CD4-positive, alpha-beta T cell treated with Interleukin-15 for 4 hours (primary cell): ENCODE measurements at regions not wholly inside any gene's neighbourhood (a gene's known extent, or its start where the extent isn't known, plus 50 kb on each side); places are given as distances from the start of the nearest gene placed in this dataset.
"Not testable (repeated sequence)": the region's sequence is repeated elsewhere in the genome, so short reads cannot be mapped to it uniquely, and the experiment has no call there.

Source experiments
- DNase-seq: peaks from one replicate; pipeline ENCODE4 v3.0.0-alpha.2; 2020; ENCODE audit warnings: low spot score

DNA sequence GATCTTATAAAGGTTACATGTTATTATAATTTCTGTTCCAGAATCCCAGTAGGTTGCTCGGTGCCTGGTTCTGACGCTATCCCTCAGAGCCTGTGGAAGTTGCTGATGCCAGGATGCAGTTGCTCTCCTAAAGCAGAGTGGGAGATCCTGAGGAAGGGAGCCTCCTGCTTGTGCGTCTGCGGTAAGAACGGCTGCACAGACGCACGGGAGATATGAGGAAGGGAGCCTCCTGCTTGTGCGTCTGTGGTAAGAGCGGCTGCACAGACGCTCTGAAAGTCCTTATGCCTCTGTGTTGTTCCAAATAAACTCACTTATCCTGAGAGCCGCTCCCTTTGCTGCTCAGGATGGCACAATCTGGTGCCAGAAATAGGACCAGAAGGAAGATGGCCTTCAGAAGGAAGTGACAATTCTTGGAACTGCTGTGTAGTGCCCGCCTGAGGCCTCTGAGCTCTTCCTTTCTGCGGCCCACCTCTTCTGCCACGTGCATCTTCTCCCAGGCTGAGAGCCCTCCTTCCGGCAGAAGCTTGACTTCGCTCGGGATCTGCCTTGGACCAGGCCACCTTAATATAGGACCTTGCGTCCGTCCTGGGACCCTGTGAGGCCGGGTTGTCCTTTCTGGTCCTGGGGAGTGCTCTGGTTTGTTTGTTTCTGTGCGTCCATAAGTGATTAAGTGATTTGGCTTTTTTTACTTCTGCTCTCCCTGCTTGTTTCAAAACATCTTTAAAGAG lies 89.5 kb downstream of the RTP5 start:
- DNase-seq: no peak

DNA sequence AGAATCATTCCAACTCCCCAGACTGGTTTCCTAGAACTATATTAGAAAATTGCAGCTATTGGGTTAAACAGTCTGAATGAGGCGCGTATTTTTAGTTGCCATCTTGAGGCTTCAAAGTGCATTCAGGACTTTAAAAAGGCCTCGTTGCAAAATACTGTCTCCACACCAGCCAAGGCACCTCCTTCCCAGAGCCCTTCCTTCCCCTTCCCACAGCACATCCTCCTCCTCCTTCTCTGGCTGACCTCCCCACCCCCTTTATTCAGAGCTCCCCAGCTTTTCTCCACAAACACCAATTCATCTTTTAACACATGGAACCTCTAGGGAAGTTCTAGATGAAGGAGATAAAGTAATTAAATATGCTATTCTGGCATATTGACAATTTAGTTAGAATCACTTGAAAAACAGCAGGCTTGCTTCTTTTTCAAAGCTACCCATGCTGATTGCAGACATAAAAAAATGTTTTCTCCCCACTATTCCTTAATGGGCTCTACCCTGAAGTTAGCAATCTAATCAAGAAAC lies 90.3 kb downstream of the RTP5 start:
- DNase-seq: no peak

DNA sequence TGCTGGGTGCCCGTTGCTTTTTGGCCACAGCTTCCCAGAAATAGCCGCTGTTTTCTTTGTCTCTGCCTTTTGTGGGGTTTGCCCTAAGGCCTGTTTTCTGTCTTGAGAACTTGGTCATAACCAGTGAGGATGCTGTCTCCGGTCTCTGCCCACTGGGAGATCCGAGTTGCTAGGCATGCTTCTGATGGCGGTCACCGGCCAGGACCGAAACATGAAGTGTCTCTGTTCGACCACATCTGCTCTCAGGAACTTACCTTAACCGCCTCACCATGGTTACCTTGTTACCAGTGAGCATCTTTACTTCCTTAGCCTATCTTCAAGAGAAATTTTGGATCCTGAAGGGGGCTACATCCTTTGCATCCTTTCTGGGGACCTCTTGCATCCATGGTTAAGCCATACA lies 91.9 kb downstream of the RTP5 start:
- no peak for DNase-seq

DNA sequence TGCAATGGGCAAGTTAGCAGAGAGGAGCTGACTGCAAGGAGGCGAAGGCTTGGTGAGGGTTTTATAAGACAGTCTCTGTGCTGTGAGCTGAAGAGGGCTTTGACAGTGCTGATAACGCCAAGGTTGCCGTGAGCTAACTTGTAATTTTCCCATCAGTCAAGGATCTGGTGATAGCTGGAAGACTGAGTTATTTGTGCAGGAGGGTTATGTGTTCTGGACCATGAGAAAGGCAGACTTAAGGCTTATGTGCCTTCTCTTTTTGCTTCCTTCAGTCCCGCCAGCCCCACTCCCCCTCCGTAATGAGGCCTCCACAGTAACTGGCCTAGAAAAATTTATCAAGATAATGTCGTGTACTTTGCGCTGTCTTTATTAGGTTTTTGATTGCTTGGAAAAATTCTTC lies 94.6 kb downstream of the RTP5 start:
- no peak for DNase-seq

DNA sequence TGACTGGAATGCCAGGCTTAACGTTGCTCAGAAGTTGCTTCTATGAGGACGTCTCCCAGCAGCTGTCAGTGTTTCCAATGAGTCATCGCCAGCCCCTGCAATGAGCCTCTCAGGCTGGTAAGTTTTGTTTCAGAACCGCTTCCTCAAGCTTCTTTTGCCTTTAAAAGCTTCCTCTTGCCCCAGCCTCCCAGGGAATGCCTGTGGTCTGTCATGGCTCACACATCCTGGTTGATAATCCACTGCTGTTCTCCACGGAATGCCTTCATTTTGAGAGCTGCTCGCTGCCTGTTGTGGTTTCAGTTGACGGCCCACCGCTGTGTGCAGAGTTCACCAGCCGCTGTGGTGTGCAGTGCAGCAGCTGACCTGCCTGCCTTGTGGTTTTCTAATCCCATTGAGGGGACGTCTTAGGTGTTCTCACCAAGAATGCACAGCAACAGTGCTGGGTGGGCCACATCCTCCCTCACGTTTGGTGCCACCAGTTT lies 96.4 kb downstream of the RTP5 start:
- DNase-seq: peak; percentile 40

DNA sequence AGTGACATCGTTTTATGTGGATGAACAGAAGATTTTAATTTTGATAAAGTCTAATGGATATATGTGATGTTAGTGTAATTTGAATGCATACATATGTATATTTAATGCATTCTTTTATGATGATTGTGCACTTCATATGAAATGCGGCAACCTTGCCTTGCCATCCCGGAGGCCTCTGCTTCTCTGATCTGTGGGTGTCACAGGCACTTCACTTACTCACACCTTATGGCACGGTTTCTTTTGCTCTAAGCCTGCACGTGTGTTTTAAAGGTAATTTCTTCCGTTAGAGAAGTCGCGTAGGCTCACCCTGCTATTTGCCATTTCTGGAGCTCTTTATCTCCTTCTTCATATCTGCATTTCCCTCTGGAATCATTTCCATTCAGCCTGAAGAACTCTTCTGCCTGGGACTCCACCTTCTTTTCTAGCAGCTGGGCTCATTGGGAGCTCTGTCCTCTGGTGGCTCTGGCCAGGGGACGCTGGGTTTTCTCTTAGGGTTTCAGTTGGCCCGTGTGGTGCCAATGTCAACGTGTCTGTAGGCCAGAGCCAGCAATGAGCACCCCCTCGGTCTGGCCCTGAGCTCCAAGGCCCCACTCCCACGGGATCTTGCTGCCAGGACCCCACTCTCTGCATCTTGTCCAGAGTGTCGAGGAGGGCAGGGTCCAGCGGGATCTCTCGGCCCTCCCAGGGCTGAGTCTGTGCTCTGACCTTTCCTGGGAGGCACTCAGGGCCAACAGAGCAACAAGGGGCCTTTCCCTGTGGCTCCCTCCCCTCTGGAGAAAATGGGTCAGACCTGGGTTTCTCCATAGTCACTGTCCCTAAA lies 97.3 kb downstream of the RTP5 start:
- no peak for DNase-seq

DNA sequence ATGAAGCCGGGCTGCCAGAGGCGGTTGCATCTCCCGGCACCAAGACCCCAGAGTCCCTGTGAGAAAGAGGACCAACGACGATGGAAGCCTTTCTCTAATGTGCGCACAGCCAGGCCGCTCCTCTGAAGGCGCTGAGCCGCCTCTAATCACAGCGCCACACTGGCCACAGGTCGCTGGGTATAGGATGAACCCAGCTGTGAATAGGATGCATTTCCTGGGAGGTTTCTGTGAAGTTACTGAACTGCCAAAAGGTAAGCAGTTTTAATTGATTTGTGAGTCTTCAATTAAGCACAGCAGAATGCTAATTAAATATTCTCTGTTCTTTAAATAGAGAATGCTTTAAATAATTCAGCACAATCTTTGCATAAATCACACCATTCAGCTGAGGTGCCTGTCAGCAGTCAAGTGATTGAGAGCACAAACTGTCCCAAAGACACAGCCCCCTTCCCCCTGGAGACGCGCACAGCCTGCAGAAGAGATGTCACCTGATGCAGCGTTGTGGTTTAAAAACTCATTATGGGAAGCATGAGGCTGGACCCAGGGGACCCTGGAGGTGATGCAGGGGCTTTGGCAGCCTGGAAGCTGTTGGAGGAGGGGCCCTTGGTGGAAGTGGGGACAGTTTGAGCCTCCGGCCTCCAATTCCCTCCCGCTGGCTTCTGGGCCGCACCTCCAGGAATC lies 98.1 kb downstream of the RTP5 start:
- DNase-seq: no peak

DNA sequence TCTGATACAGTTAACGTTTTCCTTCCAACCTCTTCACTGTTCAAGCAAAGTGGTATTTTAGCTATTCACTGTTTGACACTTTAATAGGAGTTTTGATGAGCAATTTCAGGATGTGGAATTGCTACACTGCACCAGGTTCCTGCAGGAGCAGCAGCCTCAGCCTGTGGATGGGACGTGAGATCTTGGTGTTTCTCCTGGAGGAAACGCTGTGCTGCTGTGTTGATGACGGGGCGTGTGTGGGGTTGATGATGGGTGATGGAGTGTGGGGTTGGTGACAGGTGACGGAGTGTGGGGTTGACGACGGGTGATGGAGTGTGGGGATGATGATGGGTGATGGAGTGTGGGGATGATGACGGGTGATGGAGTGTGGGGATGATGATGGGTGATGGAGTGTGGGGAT lies 98.9 kb downstream of the RTP5 start:
- DNase-seq: no peak

DNA sequence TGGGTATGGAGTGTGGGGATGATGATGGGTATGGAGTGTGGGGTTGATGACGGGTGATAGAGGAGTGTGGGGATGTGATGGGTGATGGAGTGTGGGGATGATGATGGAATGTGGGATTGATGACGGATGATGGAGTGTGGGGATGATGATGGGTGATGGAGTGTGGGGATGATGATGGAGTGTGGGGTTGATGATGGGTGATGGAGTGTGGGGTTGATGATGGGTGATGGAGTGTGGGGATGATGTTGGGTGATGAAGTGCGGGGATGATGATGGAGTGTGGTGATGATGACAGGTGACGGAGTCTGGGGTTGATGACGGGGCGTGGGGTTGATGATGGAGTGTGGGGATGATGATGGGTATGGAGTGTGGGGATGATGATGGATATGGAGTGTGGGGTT lies 99.7 kb downstream of the RTP5 start:
- DNase-seq: not testable (repeated sequence)

DNA sequence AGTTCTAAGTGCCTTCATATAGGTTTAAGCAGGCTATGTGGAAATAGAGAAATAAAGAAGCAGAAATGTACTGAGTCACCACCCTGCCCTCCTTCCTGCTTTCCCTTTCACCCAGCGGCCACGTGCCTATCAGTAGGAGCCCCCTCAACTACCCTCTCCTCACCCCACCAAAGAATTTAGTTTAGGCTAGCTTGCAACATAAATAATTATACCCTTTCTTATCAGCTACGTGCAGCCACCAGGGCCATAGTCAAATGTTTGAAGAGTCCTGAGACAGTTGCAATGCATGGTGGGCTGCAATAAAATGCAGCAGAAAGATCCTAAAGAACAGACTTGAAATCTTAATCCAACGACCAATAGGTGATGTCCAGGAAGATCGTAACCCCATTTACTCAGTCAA lies 101.2 kb downstream of the RTP5 start:
- no peak for DNase-seq

DNA sequence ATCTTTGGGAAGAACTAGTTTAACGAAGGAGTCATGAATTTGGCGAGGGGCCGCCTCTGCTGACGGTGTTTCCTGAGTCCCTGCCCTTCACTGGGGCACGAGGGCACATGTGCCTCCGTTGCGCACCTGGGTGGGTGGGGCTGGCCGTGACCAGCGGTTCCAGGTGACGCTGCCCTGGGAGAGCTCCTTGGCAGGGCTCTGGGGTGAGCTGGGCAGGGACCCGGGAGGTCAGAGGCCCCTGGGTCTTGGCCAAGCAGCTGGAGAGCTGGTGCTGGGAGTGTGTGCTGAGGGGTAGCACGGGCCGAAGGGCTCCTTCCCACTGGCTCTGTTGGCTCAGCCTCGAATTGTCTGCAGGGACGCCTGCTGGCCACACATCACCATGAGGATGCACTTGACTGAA lies 104.6 kb downstream of the RTP5 start:
- DNase-seq: no peak

DNA sequence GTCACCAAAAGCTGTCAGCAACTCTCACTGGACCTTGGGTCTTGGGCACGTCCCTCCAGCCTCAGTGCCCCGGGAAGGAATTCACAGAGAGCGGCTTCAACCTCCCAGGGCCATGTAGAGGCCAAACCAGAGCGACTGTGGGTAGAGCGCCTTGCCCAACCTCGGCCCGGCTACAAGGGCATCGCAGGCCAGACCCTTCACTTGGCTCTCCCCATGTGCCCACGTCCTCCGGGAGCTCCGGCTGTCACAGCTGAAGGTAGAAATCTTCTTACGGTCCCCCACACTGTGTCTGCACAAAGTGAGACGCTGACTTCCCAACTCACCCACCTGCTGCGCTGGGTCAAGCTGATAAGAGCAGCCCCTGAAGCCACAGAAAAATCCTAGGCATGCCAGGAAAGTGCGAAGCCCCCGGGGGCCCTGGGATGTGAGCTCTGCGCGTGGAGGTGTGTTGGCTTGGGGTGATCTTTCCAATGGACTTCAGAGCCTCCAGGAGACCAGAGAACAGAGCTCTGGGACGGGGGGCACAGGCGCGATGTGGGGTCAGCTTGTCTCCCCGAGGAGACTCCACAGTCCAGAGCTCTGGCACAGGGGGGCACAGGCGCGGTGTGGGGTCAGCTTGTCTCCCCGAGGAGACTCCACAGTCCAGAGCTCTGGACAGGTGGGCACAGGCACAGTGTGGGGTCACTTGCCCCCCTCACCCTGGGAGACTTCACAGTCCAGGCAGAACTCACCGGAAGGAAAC lies 105.5 kb downstream of the RTP5 start:
- DNase-seq: no peak

DNA sequence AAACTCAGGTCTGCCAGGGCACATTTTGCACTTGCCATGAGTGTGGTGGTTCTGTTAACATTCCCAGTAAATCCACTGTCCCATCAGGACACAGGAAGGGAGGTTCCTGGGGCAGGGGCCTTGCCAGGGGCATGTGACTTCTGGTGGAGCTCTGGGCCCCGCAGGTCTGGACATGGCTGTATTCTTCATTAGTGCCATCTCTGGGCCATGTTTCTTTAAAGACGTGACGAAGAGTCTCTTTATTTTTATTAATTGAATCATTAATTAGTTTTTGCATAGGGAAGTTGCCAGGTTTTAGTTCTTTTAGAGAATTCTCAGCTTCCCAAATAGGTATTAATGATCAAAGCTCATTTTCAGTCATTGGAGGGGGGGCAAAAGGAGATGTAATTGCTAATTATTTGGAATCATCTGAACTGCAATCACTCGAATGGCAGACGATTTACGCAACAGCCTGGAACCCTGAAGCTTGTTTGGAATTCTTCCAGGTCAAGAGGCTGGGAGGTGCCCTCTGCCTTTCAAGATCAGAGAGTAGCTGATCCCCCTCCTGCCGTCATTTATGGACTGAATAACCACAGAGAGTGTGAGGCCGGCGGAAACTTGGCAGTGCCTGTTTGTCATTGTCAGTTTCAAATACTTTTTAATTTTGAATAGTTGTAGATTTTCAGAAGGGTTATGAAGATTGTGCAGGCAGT lies 106.2 kb downstream of the RTP5 start:
- no peak for DNase-seq

DNA sequence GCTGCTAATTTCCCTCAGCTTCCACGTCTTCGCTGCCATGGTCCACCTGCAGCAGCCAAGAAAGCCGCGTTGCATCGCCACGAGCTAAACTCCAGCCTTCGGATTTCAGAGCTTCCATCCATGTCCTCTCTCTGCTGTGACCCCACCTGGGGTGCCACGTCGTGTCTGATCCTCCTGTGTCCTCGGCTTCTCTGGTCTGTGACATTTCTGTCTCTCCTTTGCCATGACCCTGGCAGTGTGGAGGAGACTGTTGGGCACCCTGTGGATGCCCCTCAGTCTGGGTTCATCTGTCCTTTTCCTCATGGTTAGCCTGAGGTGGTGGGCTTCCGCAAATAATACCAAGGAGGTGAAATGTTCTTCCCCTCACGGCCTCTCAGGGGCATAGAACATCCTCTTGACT lies 106.8 kb downstream of the RTP5 start:
- no peak for DNase-seq

DNA sequence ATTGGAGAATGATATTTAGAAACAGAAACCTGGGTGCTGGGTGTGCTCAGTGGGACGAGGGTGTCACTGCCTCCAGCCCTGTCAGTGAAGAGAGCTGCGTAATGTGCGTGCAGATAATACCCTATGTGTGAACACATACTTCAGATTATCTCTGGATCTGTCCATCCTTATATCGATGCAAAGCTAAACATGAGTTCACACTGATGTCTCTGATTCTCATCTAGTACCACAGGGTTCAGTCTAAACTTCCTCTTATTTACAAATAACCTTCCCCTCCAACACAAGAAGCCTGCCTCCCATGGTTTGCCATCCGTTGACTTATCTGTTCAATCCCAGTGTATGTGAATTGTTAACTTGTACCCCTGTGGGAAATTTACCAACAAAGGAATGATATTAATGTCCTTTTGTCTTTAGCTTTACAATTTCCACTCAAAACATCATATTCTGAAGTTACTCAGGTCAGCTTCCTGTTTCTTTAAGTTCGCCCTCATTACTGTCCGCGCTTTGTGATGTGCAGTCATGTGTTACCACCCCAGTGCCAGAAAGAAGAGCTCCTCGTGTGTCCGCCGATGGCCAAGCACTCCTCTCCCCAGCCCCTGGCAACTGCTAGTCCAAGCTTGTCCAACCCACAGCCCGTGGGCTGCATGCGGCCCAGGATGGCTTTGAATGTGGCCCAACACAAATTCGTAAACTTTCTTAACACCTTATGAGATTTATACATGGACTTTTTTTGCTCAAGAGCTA lies 108.2 kb downstream of the RTP5 start:
- no peak for DNase-seq

DNA sequence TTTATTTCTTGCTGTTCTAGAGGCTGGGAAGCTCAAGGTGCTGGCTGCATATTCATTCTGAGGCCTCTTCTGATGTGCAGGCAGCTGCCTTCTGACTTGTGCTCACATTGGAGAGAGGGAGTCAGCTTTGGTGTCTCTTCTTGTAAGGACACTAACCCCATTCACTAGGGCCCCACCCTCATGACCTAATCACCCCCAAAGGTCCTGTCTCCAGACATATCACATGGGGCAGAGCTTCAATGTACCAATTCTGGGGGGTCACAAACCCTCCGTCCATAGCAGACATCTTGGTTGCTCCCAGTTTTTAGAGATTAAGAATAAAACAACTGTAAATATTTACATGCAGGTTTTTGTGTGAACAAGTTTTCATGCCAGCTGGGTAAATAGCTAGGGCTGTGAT lies 109.1 kb downstream of the RTP5 start:
- DNase-seq: no peak

DNA sequence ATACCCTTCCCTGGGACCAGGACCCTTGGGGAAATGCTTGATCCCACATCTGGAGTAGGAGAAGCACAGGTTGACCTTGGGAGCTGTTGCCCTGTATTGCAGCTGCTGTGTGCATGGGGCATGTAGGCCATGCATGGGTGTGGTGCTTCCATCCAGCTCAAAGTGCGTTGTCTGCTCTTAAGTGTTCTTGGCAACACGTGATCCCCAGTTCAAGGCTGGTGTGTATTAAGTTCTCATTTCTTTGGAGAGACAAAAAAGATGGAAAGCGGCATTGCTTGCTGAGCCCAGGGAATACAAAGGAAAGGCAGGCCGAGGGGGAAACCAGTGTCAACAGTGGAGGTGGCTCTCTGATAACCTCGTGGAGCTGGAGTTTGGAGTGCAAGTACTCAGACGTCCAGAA lies 110.7 kb downstream of the RTP5 start:
- no peak for DNase-seq

DNA sequence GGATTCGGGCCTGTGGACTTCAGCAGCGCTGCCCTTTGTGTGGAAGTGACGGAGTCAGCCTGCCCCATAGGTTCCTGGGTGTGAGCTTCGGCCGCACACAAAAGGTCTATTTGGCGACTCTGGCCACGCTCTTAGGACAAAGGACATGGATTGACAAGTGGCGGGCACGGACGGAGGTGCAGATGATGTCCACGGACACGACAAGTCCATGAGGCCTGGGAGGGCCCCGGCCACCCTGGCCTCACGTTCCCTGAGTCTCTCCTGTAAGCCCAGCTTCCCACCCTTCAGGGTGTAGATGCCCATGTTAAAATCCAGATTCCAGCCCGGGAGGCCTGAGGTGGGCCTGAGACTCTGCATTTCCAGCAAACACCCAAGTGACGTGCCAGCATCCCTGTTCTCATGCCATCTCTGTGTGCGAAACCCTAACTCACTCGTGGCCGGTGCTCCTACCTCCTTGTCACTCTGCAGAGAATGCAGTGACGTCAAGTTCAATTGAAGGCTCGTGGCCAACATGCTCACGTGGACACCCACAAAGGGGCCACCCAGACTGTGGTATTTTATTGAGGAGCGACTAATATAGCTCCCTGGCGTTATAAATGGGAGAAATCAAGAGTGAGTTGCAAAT lies 111.7 kb downstream of the RTP5 start:
- DNase-seq: no peak

DNA sequence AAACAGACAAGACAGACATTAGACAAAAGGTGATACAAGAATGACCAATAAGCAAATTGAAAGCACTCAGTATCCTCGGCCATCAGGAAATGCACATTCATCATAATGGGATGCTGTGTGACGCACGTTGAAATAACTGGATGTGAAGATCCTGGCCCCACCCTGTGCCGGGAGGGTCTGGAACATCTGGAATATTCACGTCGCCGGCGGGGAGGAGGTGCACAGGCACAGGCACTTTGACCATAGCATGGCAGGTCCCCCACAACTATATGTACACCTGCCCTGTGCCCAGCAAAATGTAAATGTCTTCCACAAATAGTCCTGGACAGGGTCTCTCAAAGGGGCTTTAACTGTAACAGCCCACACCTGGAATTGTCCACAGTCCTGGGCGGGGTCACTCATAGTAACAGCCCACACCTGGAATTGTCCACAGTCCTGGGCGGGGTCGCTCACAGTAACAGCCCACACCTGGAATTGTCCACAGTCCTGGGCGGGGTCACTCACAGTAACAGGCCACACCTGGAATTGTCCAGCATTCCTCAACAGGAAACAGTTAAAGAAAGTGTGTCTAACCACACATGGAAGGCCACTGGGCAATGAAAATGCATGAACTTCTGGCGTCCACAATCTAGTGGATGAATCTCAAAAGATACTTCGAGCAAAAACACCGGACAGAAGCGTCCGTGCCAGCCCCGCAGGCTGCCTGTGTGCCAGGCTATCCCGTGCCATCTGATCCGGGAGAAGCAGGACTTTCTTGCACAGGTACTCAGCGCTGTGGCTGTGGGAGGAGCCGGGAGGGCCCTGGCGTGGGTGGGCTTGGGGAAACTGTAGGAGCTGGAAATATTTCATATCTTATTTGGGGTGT lies 113.4 kb downstream of the RTP5 start:
- DNase-seq: no peak
